IMR-90 (cell line): ENCODE measurements at regions not wholly inside any gene's neighbourhood (a gene's known extent, or its start where the extent isn't known, plus 50 kb on each side); places are given as distances from the start of the nearest gene placed in this dataset.

Experiments
- ATAC-seq: fragments of 200-7000 bp; cut with Tn5 transposase; 2 replicates; pipeline ENCODE4 v1.9.1; 2020; ENCODE audit warnings: low read depth, mild to moderate bottlenecking, moderate library complexity
- BruUV-seq: library from RNA; stranded (reverse); fragments of 400-500 nt; replicated peaks from 2 replicates; lab custom pipeline; 2021; lab: Mats Ljungman, UMichigan
- CTCF ChIA-PET: fragments of 300-600 bp; formaldehyde crosslinking; extraction: SDS; loops from one replicate; lab custom pipeline; 2021; ENCODE audit warnings: antibody characterized with exemption; lab: Yijun Ruan, JAX
- POLR2A ChIA-PET: fragments of 300-600 bp; sonication (Branson Sonifier 250); formaldehyde crosslinking; loops from one replicate; lab custom pipeline; 2022; ENCODE audit warnings: antibody characterized with exemption; ENCODE audit not compliant: unreplicated experiment; lab: Charles Lee
- DNase-seq: peaks from one replicate; pipeline ENCODE4 v3.0.0; 2013
- H2AFZ ChIP-seq: replicated peaks from 2 replicates; pipeline ENCODE3; 2013; ENCODE audit warnings: low read length, mild to moderate bottlenecking; ENCODE audit not compliant: poor library complexity
- H2AK5ac ChIP-seq: 2 replicates; pipeline ENCODE4 v1.6.1; 2013; ENCODE audit warnings: low read depth, low read length, inconsistent platforms
- H2AK9ac ChIP-seq: replicated peaks from 2 replicates; pipeline ENCODE3; 2013; ENCODE audit warnings: mild to moderate bottlenecking, low read depth, low read length, moderate library complexity; ENCODE audit not compliant: poor library complexity
- H2BK120ac ChIP-seq: 2 replicates; pipeline ENCODE4 v1.6.1; 2013; ENCODE audit warnings: low read depth, low read length, inconsistent platforms
- H2BK15ac ChIP-seq: 3 replicates; pipeline ENCODE4 v1.6.1; 2013; ENCODE audit warnings: low read depth, low read length, inconsistent platforms
- H2BK20ac ChIP-seq: 2 replicates; pipeline ENCODE4 v1.6.1; 2013; ENCODE audit warnings: low read depth, mild to moderate bottlenecking, inconsistent platforms, low read length, moderate library complexity
- H2BK5ac ChIP-seq: 2 replicates; pipeline ENCODE4 v1.6.1; 2013; ENCODE audit warnings: mild to moderate bottlenecking, low read depth, low read length, inconsistent platforms; ENCODE audit not compliant: poor library complexity, severe bottlenecking
- H3K14ac ChIP-seq: replicated peaks from 2 replicates; pipeline ENCODE4 v1.6.1; 2013; ENCODE audit warnings: low read depth, low read length, inconsistent platforms
- H3K18ac ChIP-seq: 2 replicates; pipeline ENCODE4 v1.6.1; 2013; ENCODE audit warnings: low read depth, low read length, control low read depth
- H3K23ac ChIP-seq: 2 replicates; pipeline ENCODE4 v1.6.1; 2013; ENCODE audit warnings: low read depth, low read length, inconsistent platforms
- H3K27ac ChIP-seq: 2 replicates; pipeline ENCODE4 v1.5.1; 2013; ENCODE audit warnings: mild to moderate bottlenecking, control low read depth, low read length; ENCODE audit not compliant: insufficient read depth
- H3K27me3 ChIP-seq: 2 replicates; pipeline ENCODE4 v1.6.1; 2013; ENCODE audit warnings: low read length; ENCODE audit not compliant: control insufficient read depth, insufficient read depth
- H3K36me3 ChIP-seq: 2 replicates; pipeline ENCODE4 v1.6.1; 2013; ENCODE audit warnings: low read length, mixed read lengths; ENCODE audit not compliant: control insufficient read depth, insufficient read depth
- H3K4ac ChIP-seq: 2 replicates; pipeline ENCODE4 v1.6.1; 2013; ENCODE audit warnings: low read depth, low read length, inconsistent platforms
- H3K4me1 ChIP-seq: 2 replicates; pipeline ENCODE4 v1.6.1; 2013; ENCODE audit warnings: low read length, mixed read lengths; ENCODE audit not compliant: control insufficient read depth, insufficient read depth
- H3K4me2 ChIP-seq: 2 replicates; pipeline ENCODE4 v1.6.1; 2013; ENCODE audit warnings: low read depth, mild to moderate bottlenecking, control low read depth, low read length, moderate library complexity
- H3K4me3 ChIP-seq: 2 replicates; pipeline ENCODE4 v1.5.1; 2013; ENCODE audit warnings: low read depth, mild to moderate bottlenecking, control low read depth, low read length, moderate library complexity; ENCODE audit not compliant: insufficient read depth
- H3K56ac ChIP-seq: 2 replicates; pipeline ENCODE4 v1.6.1; 2013; ENCODE audit warnings: low read length, inconsistent platforms; ENCODE audit not compliant: insufficient read depth; ENCODE audit errors: extremely low read depth
- H3K79me1 ChIP-seq, 2 experiments: 2 replicates each; pipeline ENCODE4 v1.6.1; 2013; ENCODE audit warnings: low read length in 2 of 2, inconsistent platforms in 1 of 2, low read depth in 1 of 2
- H3K9ac ChIP-seq: 2 replicates; pipeline ENCODE4 v1.6.1; 2013; ENCODE audit warnings: low read depth, low read length, control low read depth
- H3K9me1 ChIP-seq: 2 replicates; pipeline ENCODE4 v1.6.1; 2013; ENCODE audit warnings: low read length, inconsistent platforms; ENCODE audit not compliant: insufficient read depth
- H3K9me3 ChIP-seq: 2 replicates; pipeline ENCODE4 v1.6.1; 2013; ENCODE audit warnings: low read length; ENCODE audit not compliant: control insufficient read depth, insufficient read depth
- H4K20me1 ChIP-seq: 2 replicates; pipeline ENCODE4 v1.6.1; 2013; ENCODE audit warnings: low read length, inconsistent platforms; ENCODE audit not compliant: insufficient read depth
- H4K5ac ChIP-seq: 2 replicates; pipeline ENCODE4 v1.6.1; 2013; ENCODE audit warnings: mild to moderate bottlenecking, low read depth, low read length, control low read depth
- H4K8ac ChIP-seq, 2 experiments: 2 replicates each; pipeline ENCODE4 v1.6.1; 2013; ENCODE audit warnings: low read depth in 2 of 2, low read length in 2 of 2, control low read depth in 1 of 2, inconsistent platforms in 1 of 2
- H4K91ac ChIP-seq: 2 replicates; pipeline ENCODE4 v1.6.1; 2013; ENCODE audit warnings: low read depth, low read length, inconsistent platforms; ENCODE audit not compliant: insufficient read depth
- MAFK ChIP-seq: IDR thresholded peaks from 2 replicates; pipeline ENCODE4 v1.6.1; 2012; ENCODE audit warnings: low read depth, low read length, improper control_type of control experiment
- RFX5 ChIP-seq: IDR thresholded peaks from 2 replicates; pipeline ENCODE4 v1.8.0; 2012; ENCODE audit warnings: low read depth, mild to moderate bottlenecking, low read length, moderate library complexity
- WGBS, 2 experiments: methylation state at CpG; one replicate each; pipeline versions ENCODE4 v1.1.5 to v1.1.7; 2013; ENCODE audit warnings: missing lambda C conversion rate in 2 of 2; ENCODE audit not compliant: insufficient read length in 1 of 2; ENCODE audit errors: extremely low coverage in 2 of 2; 5-methylcytosine and 5-hydroxymethylcytosine counted together
- dilution Hi-C: fragments of 300-500 bp; cut with HindIII; formaldehyde crosslinking; loops from one replicate; pipeline ENCODE4 v1.14.3; 2018; ENCODE audit warnings: low sequenced_read_pairs; ENCODE audit not compliant: unreplicated experiment
- in situ Hi-C: fragments of 300-500 bp; cut with MboI; formaldehyde crosslinking; loops from 3 replicates; pipeline ENCODE4 v1.14.3; 2019; ENCODE audit warnings: low sequenced_read_pairs, inconsistent platforms, mixed read lengths
- intact Hi-C: fragments of 100-400 bp; cut with micrococcal nuclease; formaldehyde crosslinking; loops from 2 replicates; pipeline ENCODE4 v1.10.0; 2022

- BruUV-seq, result no TSS peak
- ChIA-PET CTCF (no interaction called here), POLR2A (no interaction called here)
- TF ChIP-seq MAFK, result no peak
- no peak for TF ChIP-seq RFX5
- ATAC-seq, result no peak
- Histone ChIP-seq H3K27ac (no peak overlapping the region), H3K4me1 (no peaks in the 10 kb centered on the region), H3K4me2 (no peak overlapping the region), H4K91ac (no peak overlapping the region), H3K4me3 (no peak overlapping the region), H3K23ac (no peak overlapping the region), H3K14ac (no peak overlapping the region), H2BK5ac (no peak overlapping the region), H2BK120ac (no peak overlapping the region), H2BK20ac (no peak overlapping the region), H3K18ac (no peak overlapping the region), H2AK5ac (no peak overlapping the region), H3K9me3 (no peaks in the 10 kb centered on the region), H3K36me3 (no peaks in the 10 kb centered on the region), H2AK9ac (no peak overlapping the region), H3K27me3 (no peaks in the 10 kb centered on the region), H4K8ac (no peak overlapping the region), H3K9me1 (no peaks in the 10 kb centered on the region), H2AFZ (no peak overlapping the region), H3K79me1 (no peaks in the 10 kb centered on the region), H2BK15ac (no peak overlapping the region), H3K9ac (no peak overlapping the region), H4K5ac (no peak overlapping the region), H3K4ac (no peak overlapping the region), H4K20me1 (no peaks in the 10 kb centered on the region), H3K56ac (no peak overlapping the region)
- 10% methylated on average over 2 of the region's 3 CpGs; no CpG with 5 or more reads in 1 of the 2 experiments for WGBS, 2 experiments
- dilution Hi-C loops, result no loop called here
- in situ Hi-C loops, result no loop called here
- intact Hi-C loops, result no loop called here
- DNase-seq, result no peak
Measured at GRCh38 chr2:15745350-15745749, 153.7 kb downstream of the DDX1 start.
